ENCODE measurements at regions not wholly inside any gene's neighbourhood (a gene's known extent, or its start where the extent isn't known, plus 50 kb on each side); places are given as distances from the start of the nearest gene placed in this dataset.

GRCh38 chr6:4336084-4336483 lies 200.7 kb upstream of the ECI2 start:
- TF ChIP-seq EP300 (IDR thresholded peaks at IDR 0.05; ENCODE audit: borderline replicate concordance) (no peak), YY1 (IDR thresholded peaks at IDR 0.05; ENCODE audit: low read depth) (no peak), NFIC (IDR thresholded peaks at IDR 0.05) (no peak), RAD21 (IDR thresholded peaks at IDR 0.05; ENCODE audit: low read depth) (no peak), TAF1 (IDR thresholded peaks at IDR 0.05; ENCODE audit: low read depth) (no peak)
- TF ChIP-seq, protein P1, sequence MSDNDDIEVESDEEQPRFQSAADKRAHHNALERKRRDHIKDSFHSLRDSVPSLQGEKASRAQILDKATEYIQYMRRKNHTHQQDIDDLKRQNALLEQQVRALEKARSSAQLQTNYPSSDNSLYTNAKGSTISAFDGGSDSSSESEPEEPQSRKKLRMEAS (IDR thresholded peaks at IDR 0.05), result no peak
